ENCODE measurements at regions not wholly inside any gene's neighbourhood (a gene's known extent, or its start where the extent isn't known, plus 50 kb on each side); places are given as distances from the start of the nearest gene placed in this dataset.

DNA sequence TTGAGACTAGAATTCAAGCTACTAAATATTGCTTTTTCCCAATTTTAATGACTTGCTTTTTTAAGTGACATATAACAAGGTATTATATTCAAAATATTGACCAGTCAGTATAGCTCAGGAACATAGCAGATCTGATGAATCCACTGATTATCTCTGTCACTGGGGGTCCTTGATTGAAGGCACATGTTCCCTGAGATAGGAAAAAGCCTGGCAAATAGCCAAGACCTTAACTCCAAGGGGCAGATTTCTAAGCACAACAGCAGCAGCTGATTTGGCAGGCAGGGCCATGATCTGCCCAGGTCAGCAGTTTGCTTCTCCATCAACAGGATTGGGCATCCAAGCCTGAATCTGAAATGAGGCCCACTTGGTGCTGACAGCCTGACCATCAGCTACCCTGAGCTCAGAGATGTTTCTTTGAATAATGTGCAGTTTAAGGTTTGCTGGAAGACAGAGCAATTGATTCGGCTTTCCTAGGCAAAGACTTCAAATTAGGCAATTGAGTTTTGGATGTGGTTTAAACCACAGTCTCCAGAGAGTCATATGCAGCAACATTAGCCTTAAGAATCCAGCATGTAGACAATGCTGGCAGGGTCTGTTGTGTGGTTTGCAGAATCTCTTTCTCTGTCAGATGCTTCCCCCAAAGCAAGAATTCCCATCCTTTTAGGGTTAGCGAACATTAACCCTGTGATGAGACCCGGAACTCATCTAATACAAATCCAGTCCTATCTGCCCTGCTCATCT is 352.6 kb downstream of the ADRA2A start:
- no peaks in the 10 kb centered on the region for H3K9me3 ChIP-seq
- no peaks in the 10 kb centered on the region for H3K4me1 ChIP-seq
- H3K4me3 ChIP-seq, result no peak overlapping the region
- intact Hi-C loops (cut with DNase I), result no loop called here
- no peaks in the 10 kb centered on the region for H3K36me3 ChIP-seq (ENCODE audit: insufficient read depth in 1 of 2, low read depth in 1 of 2)
- ATAC-seq (no peak), DNase-seq (no peak)
- TF ChIP-seq, protein P1, sequence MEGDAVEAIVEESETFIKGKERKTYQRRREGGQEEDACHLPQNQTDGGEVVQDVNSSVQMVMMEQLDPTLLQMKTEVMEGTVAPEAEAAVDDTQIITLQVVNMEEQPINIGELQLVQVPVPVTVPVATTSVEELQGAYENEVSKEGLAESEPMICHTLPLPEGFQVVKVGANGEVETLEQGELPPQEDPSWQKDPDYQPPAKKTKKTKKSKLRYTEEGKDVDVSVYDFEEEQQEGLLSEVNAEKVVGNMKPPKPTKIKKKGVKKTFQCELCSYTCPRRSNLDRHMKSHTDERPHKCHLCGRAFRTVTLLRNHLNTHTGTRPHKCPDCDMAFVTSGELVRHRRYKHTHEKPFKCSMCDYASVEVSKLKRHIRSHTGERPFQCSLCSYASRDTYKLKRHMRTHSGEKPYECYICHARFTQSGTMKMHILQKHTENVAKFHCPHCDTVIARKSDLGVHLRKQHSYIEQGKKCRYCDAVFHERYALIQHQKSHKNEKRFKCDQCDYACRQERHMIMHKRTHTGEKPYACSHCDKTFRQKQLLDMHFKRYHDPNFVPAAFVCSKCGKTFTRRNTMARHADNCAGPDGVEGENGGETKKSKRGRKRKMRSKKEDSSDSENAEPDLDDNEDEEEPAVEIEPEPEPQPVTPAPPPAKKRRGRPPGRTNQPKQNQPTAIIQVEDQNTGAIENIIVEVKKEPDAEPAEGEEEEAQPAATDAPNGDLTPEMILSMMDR (IDR thresholded peaks at IDR 0.05), result no peak
- no peaks in the 10 kb centered on the region for H3K27me3 ChIP-seq (ENCODE audit: insufficient read depth in 3 of 3, low read length in 2 of 3)
- H3K27ac ChIP-seq, result no peak overlapping the region
- 73 to 87% (median 84%) methylated on average over 3 of the region's 3 CpGs for WGBS, 3 donors

DNA sequence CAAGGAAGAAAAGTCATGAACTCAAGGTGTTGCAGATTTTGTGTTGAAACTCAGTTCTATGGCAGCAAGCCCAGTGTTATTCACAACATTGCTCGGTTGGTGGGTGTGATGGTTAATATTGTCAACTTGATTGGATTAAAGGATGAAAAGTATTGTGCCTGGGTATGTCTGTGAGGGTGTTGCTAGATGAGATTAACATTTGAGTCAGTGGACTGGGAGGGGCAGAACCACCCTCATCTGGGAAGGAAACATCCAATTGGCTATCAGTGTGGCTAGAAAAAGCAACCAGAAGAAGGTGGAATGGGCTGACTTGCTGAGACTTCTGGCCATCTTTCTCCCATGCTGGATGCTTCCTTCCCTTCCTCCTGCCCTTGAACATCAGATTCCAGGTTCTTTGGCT is 353.2 kb downstream of the ADRA2A start:
- intact Hi-C loops (cut with DNase I), result no loop called here
- DNase-seq, result no peak
- Histone ChIP-seq H3K36me3 (ENCODE audit: insufficient read depth in 1 of 2, low read depth in 1 of 2) (no peaks in the 10 kb centered on the region), H3K9me3 (no peaks in the 10 kb centered on the region), H3K27me3 (ENCODE audit: insufficient read depth in 3 of 3, low read length in 2 of 3) (no peaks in the 10 kb centered on the region), H3K27ac (no peak overlapping the region), H3K4me3 (no peak overlapping the region), H3K4me1 (no peaks in the 10 kb centered on the region)
- TF ChIP-seq, protein P1 (IDR thresholded peaks at IDR 0.05), result no peak
- 60 to 87% (median 86%) methylated on average over 1 of the region's 1 CpG for WGBS, 3 donors
- no peak for ATAC-seq

DNA sequence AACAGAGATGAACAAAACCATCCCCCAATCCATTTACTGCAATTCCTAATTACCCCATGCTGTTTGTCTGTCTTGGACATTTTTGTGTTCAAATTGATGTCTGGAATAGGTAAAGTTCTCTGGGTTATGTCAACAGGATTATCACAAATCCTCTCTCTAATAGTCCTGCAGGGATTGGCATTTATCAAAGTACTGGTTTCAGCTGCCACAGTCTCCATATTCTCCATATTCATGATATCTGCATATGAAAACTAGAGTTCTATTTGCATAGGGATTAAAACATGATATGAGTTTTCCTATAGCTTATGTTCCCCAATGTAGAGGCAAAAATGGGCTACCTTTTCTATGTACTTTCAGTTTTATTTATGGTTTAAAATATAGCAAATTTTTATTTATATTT is 355.8 kb downstream of the ADRA2A start:
- ATAC-seq (no peak), DNase-seq (no peak)
- Histone ChIP-seq H3K36me3 (ENCODE audit: insufficient read depth in 1 of 2, low read depth in 1 of 2) (no peaks in the 10 kb centered on the region), H3K9me3 (no peaks in the 10 kb centered on the region), H3K27ac (no peak overlapping the region), H3K27me3 (ENCODE audit: insufficient read depth in 3 of 3, low read length in 2 of 3) (peaks cover 0 to 2% (median 0%) of the 10 kb centered on the region in 3 donors), H3K4me1 (no peaks in the 10 kb centered on the region), H3K4me3 (no peak overlapping the region)
- TF ChIP-seq, protein P1 (IDR thresholded peaks at IDR 0.05), result no peak
- intact Hi-C loops (cut with DNase I), result no loop called here

DNA sequence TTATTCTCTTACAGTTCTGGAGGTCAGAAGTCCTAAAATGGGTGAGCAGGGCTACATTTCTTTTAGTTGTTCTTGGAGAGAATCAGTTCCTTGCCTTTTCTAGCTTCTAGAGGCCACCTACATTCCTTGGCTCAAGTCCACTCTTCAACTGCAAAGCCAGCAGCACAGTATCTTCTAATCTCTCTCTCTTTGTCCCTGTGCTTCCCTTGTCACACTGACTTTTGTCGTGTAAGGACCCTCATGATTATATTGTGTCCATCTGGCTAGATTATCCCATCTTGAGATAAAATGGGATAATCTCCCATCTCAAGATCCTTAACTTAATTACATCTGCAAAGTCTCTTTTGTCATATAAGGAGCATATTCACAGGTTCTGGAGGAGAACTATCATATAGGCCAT is 359.0 kb downstream of the ADRA2A start:
- H3K9me3 ChIP-seq, result no peaks in the 10 kb centered on the region
- H3K27me3 ChIP-seq (ENCODE audit: insufficient read depth in 3 of 3, low read length in 2 of 3), result peaks cover 0 to 2% (median 0%) of the 10 kb centered on the region in 3 donors
- H3K36me3 ChIP-seq (ENCODE audit: insufficient read depth in 1 of 2, low read depth in 1 of 2), result no peaks in the 10 kb centered on the region
- H3K27ac ChIP-seq, result no peak overlapping the region
- TF ChIP-seq, protein P1 (IDR thresholded peaks at IDR 0.05), result no peak
- intact Hi-C loops (cut with DNase I), result no loop called here
- DNase-seq (no peak), ATAC-seq (no peak)
- no peaks in the 10 kb centered on the region for H3K4me1 ChIP-seq
- 36 to 62% (median 42%) methylated on average over 1 of the region's 1 CpG for WGBS, 3 donors
- H3K4me3 ChIP-seq, result no peak overlapping the region
